Trophoblast cell (in vitro differentiated cells and primary cell): ENCODE measurements at regions not wholly inside any gene's neighbourhood (a gene's known extent, or its start where the extent isn't known, plus 50 kb on each side); places are given as distances from the start of the nearest gene placed in this dataset.

Experiments used
- DNase-seq, 2 donors: peaks; one replicate each; pipeline ENCODE4 v3.0.0-alpha.2; 2016
- H2AFZ ChIP-seq: 2 replicates; pipeline ENCODE4 v1.6.1; 2013; ENCODE audit warnings: low read length, moderate library complexity, mild to moderate bottlenecking; ENCODE audit not compliant: insufficient read depth, poor library complexity
- H2AK5ac ChIP-seq: 2 replicates; pipeline ENCODE4 v1.6.1; 2013; ENCODE audit warnings: mild to moderate bottlenecking, low read length
- H2BK120ac ChIP-seq: 2 replicates; pipeline ENCODE4 v1.6.1; 2013; ENCODE audit warnings: low read length, mild to moderate bottlenecking, moderate library complexity; ENCODE audit not compliant: insufficient read depth, poor library complexity
- H2BK12ac ChIP-seq: 2 replicates; pipeline ENCODE4 v1.6.1; 2013; ENCODE audit warnings: mild to moderate bottlenecking, low read length, moderate library complexity
- H2BK5ac ChIP-seq: 2 replicates; pipeline ENCODE4 v1.6.1; 2013; ENCODE audit warnings: low read length, low read depth, moderate library complexity, mild to moderate bottlenecking; ENCODE audit not compliant: poor library complexity
- H3K14ac ChIP-seq: 2 replicates; pipeline ENCODE4 v1.6.1; 2013; ENCODE audit warnings: mild to moderate bottlenecking, low read length
- H3K18ac ChIP-seq: 2 replicates; pipeline ENCODE4 v1.6.1; 2013; ENCODE audit warnings: mild to moderate bottlenecking, low read length
- H3K23ac ChIP-seq: 2 replicates; pipeline ENCODE4 v1.6.1; 2013; ENCODE audit warnings: low read length
- H3K27ac ChIP-seq: 2 replicates; pipeline ENCODE4 v1.5.1; 2013; ENCODE audit warnings: low read depth, mild to moderate bottlenecking, inconsistent platforms, low read length, moderate library complexity
- H3K27me3 ChIP-seq: 2 replicates; pipeline ENCODE4 v1.6.1; 2013; ENCODE audit warnings: inconsistent platforms, mild to moderate bottlenecking, low read length, moderate library complexity; ENCODE audit not compliant: insufficient read depth
- H3K36me3 ChIP-seq, 2 experiments: 1 replicate in 1 of 2; 2 replicates in 1 of 2; pipeline ENCODE4 v1.6.1; 2013; ENCODE audit warnings: low read length in 2 of 2, mild to moderate bottlenecking in 2 of 2, moderate library complexity in 1 of 2; ENCODE audit not compliant: insufficient read depth in 2 of 2, control insufficient read depth in 1 of 2
- H3K4ac ChIP-seq: 2 replicates; pipeline ENCODE4 v1.6.1; 2013; ENCODE audit warnings: low read depth, mild to moderate bottlenecking, low read length, moderate library complexity
- H3K4me1 ChIP-seq, 2 experiments: 1 replicate in 1 of 2; 2 replicates in 1 of 2; pipeline ENCODE4 v1.6.1; 2013; ENCODE audit warnings: low read length in 2 of 2, mild to moderate bottlenecking in 2 of 2, moderate library complexity in 1 of 2; ENCODE audit not compliant: insufficient read depth in 2 of 2, control insufficient read depth in 1 of 2
- H3K4me2 ChIP-seq: 2 replicates; pipeline ENCODE4 v1.6.1; 2013; ENCODE audit warnings: inconsistent platforms, mild to moderate bottlenecking, low read length, moderate library complexity
- H3K4me3 ChIP-seq: 2 replicates; pipeline ENCODE4 v1.5.1; 2013; ENCODE audit warnings: mild to moderate bottlenecking, low read depth, low read length, inconsistent platforms
- H3K79me1 ChIP-seq: one replicate; pipeline ENCODE4 v1.6.1; 2013; ENCODE audit warnings: low read length
- H3K79me2 ChIP-seq: 2 replicates; pipeline ENCODE4 v1.6.1; 2013; ENCODE audit warnings: low read length, mild to moderate bottlenecking; ENCODE audit not compliant: control insufficient read depth, insufficient read depth, poor library complexity
- H3K9ac ChIP-seq: 2 replicates; pipeline ENCODE4 v1.6.1; 2013; ENCODE audit warnings: mild to moderate bottlenecking, low read length
- H3K9me3 ChIP-seq: 2 replicates; pipeline ENCODE4 v1.6.1; 2013; ENCODE audit warnings: low read depth, mild to moderate bottlenecking, control low read depth, inconsistent platforms, low read length; ENCODE audit not compliant: insufficient read depth
- H4K12ac ChIP-seq: 2 replicates; pipeline ENCODE4 v1.6.1; 2013; ENCODE audit warnings: low read depth, mild to moderate bottlenecking, low read length, moderate library complexity
- H4K8ac ChIP-seq: 2 replicates; pipeline ENCODE4 v1.6.1; 2013; ENCODE audit warnings: low read depth, mild to moderate bottlenecking, low read length, moderate library complexity
- H4K91ac ChIP-seq: one replicate; pipeline ENCODE4 v1.6.1; 2013; ENCODE audit warnings: low read depth, mild to moderate bottlenecking, low read length, moderate library complexity
- WGBS: extraction: QIAGEN DNeasy Blood & Tissue Kit; methylation state at CpG from one replicate; pipeline ENCODE4 v1.1.7; 2013; ENCODE audit warnings: missing lambda C conversion rate; ENCODE audit not compliant: insufficient read length, insufficient coverage; ENCODE audit errors: extremely low coverage; 5-methylcytosine and 5-hydroxymethylcytosine counted together

DNA sequence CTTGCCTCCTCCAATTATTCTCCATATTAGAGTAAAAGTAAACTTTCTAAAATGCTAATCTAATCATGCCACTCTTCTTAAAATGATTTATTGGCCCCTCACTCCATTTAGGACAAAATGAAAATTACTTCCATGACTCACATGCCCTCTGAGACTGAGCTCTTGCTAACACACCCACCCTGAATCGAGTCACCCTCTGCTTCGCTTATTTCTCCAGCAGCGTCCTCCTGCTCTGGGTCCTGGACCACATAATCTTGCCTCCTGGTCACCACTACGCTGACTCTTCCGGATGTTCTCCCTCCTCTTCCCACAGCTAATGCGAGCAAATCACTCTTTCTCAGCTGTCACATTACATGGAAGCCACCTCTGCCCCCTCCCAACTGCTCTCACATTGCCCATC lies 384.0 kb upstream of the FZD8 start:
- Histone ChIP-seq H3K36me3 (no peaks in the 10 kb centered on the region), H4K91ac (no peak overlapping the region), H3K27me3 (no peaks in the 10 kb centered on the region), H4K12ac (no peak overlapping the region), H3K14ac (no peak overlapping the region), H4K8ac (no peak overlapping the region), H3K9me3 (peaks cover 2% of the 10 kb centered on the region), H2AK5ac (peak overlapping the region; percentile 18), H2BK5ac (no peak overlapping the region), H3K4me3 (no peak overlapping the region), H3K4ac (no peak overlapping the region), H2AFZ (no peak overlapping the region), H3K23ac (no peak overlapping the region), H2BK12ac (peak overlapping the region; percentile 42), H3K18ac (no peak overlapping the region), H2BK120ac (no peak overlapping the region), H3K9ac (no peak overlapping the region), H3K4me1 (peaks cover 5 to 8% of the 10 kb centered on the region in 2 experiments), H3K4me2 (no peak overlapping the region), H3K79me1 (peaks cover 2% of the 10 kb centered on the region), H3K27ac (no peak overlapping the region), H3K79me2 (no peaks in the 10 kb centered on the region)
- DNase-seq = no peak
- WGBS = no CpG with 5 or more reads among the region's 6 CpGs

DNA sequence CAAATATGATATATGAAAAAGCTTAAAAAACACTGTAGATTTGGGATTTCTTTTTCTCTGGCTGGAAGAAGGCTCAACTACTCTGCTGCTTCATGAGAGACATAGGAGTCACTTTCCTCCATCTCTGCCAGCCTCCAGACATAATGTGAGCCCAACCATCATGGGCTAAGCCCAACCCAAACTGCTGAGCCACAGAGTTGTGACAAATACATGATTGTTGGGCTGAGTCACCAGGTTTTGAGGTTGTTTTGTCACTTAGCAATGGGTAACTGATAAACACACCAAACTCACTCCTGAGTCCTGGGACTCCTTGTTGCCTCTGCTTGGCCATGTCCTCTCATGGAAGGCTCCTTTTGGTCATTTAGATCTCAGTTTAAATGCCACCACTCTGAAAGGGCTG lies 381.8 kb upstream of the FZD8 start:
- Histone ChIP-seq H3K27ac (no peak overlapping the region), H3K4me3 (no peak overlapping the region), H3K14ac (no peak overlapping the region), H2AK5ac (no peak overlapping the region), H3K79me2 (no peaks in the 10 kb centered on the region), H4K12ac (no peak overlapping the region), H4K8ac (no peak overlapping the region), H4K91ac (no peak overlapping the region), H2BK5ac (no peak overlapping the region), H2BK120ac (no peak overlapping the region), H3K23ac (no peak overlapping the region), H3K36me3 (no peaks in the 10 kb centered on the region), H3K9me3 (peaks cover 2% of the 10 kb centered on the region), H2AFZ (no peak overlapping the region), H3K9ac (no peak overlapping the region), H2BK12ac (no peak overlapping the region), H3K27me3 (no peaks in the 10 kb centered on the region), H3K79me1 (peaks cover 5% of the 10 kb centered on the region), H3K4me2 (no peak overlapping the region), H3K18ac (no peak overlapping the region), H3K4ac (no peak overlapping the region), H3K4me1 (peaks cover 18 to 22% of the 10 kb centered on the region in 2 experiments)
- DNase-seq = peak; percentile 94 to 97

GRCh38 chr10:36021096-36021495 lies 379.0 kb upstream of the FZD8 start:
- H4K12ac ChIP-seq = no peak overlapping the region
- no peaks in the 10 kb centered on the region for H3K79me2 ChIP-seq
- H3K14ac ChIP-seq = no peak overlapping the region
- DNase-seq = peak; percentile 51 to 66
- H3K9me3 ChIP-seq = peaks cover 2% of the 10 kb centered on the region
- no peaks in the 10 kb centered on the region for H3K27me3 ChIP-seq
- no peak overlapping the region for H3K27ac ChIP-seq
- peaks cover 8% of the 10 kb centered on the region for H3K79me1 ChIP-seq
- H3K4me1 ChIP-seq = peaks cover 20 to 24% of the 10 kb centered on the region in 2 experiments
- H3K9ac ChIP-seq = no peak overlapping the region
- no peak overlapping the region for H3K4ac ChIP-seq
- no peak overlapping the region for H4K91ac ChIP-seq
- H3K36me3 ChIP-seq = no peaks in the 10 kb centered on the region
- no peak overlapping the region for H3K18ac ChIP-seq
- H4K8ac ChIP-seq = no peak overlapping the region
- H2BK120ac ChIP-seq = no peak overlapping the region
- H2BK5ac ChIP-seq = no peak overlapping the region
- no peak overlapping the region for H3K23ac ChIP-seq
- no peak overlapping the region for H2AK5ac ChIP-seq
- no peak overlapping the region for H3K4me3 ChIP-seq
- H2BK12ac ChIP-seq = no peak overlapping the region
- WGBS = no CpG with 5 or more reads among the region's 1 CpG
- no peak overlapping the region for H2AFZ ChIP-seq
- H3K4me2 ChIP-seq = no peak overlapping the region

GRCh38 chr10:36019749-36020148 lies 377.7 kb upstream of the FZD8 start:
- no peak overlapping the region for H2BK120ac ChIP-seq
- H3K23ac ChIP-seq = no peak overlapping the region
- no peaks in the 10 kb centered on the region for H3K36me3 ChIP-seq
- no peak overlapping the region for H4K12ac ChIP-seq
- no peak overlapping the region for H4K8ac ChIP-seq
- no peak overlapping the region for H3K9ac ChIP-seq
- no peak overlapping the region for H3K4ac ChIP-seq
- no CpG with 5 or more reads among the region's 4 CpGs for WGBS
- peaks cover 25 to 28% of the 10 kb centered on the region in 2 experiments for H3K4me1 ChIP-seq
- no peaks in the 10 kb centered on the region for H3K27me3 ChIP-seq
- no peaks in the 10 kb centered on the region for H3K79me2 ChIP-seq
- H2AFZ ChIP-seq = no peak overlapping the region
- H3K14ac ChIP-seq = no peak overlapping the region
- DNase-seq = peak; percentile 26 to 52
- no peak overlapping the region for H3K18ac ChIP-seq
- peaks cover 2% of the 10 kb centered on the region for H3K9me3 ChIP-seq
- no peak overlapping the region for H4K91ac ChIP-seq
- no peak overlapping the region for H3K27ac ChIP-seq
- no peak overlapping the region for H3K4me2 ChIP-seq
- peaks cover 7% of the 10 kb centered on the region for H3K79me1 ChIP-seq
- no peak overlapping the region for H2BK12ac ChIP-seq
- no peak overlapping the region for H2BK5ac ChIP-seq
- no peak overlapping the region for H3K4me3 ChIP-seq
- H2AK5ac ChIP-seq = no peak overlapping the region
